ENCODE measurements at regions not wholly inside any gene's neighbourhood (a gene's known extent, or its start where the extent isn't known, plus 50 kb on each side); places are given as distances from the start of the nearest gene placed in this dataset.

- TF ChIP-seq CTCF (IDR thresholded peaks at IDR 0.05) (no peak), SOX15 (CRISPR knock-in tag; IDR thresholded peaks at IDR 0.05) (no peak), ZNF671 (CRISPR knock-in tag; IDR thresholded peaks at IDR 0.05) (no peak), ELF4 (CRISPR knock-in tag; IDR thresholded peaks at IDR 0.05; ENCODE audit: low read depth) (no peak), USF2 (CRISPR knock-in tag; IDR thresholded peaks at IDR 0.05) (no peak), ZNF232 (CRISPR knock-in tag; IDR thresholded peaks at IDR 0.05) (no peak), MAX (CRISPR knock-in tag; IDR thresholded peaks at IDR 0.05) (no peak), NR1H2 (CRISPR knock-in tag; IDR thresholded peaks at IDR 0.05) (no peak), CREB1 (CRISPR knock-in tag; IDR thresholded peaks at IDR 0.05) (no peak), ATF3 (CRISPR knock-in tag; conservative IDR thresholded peaks at IDR 0.05) (no peak), MLX (CRISPR knock-in tag; IDR thresholded peaks at IDR 0.05) (no peak)
These were observed 201.3 kb downstream of the COG6 start for GRCh38 chr13:39856714-39857113.
